Esophagus squamous epithelium (tissue), 4 donors: ENCODE measurements at regions not wholly inside any gene's neighbourhood (a gene's known extent, or its start where the extent isn't known, plus 50 kb on each side); places are given as distances from the start of the nearest gene placed in this dataset.

ENCODE experiments used
- CTCF ChIP-seq, 6 experiments: fragments of 450-650 bp in 4 of 6; fragments of 200-600 bp in 2 of 6; sonication (generic) in 2 of 6; IDR thresholded peaks; one replicate each; pipeline ENCODE4 v1.5.1; 2016 to 2019; ENCODE audit warnings: antibody characterized with exemption in 6 of 6, mild to moderate bottlenecking in 4 of 6, moderate library complexity in 4 of 6
- POLR2A ChIP-seq, 4 donors: fragments of 450-650 bp; IDR thresholded peaks; one replicate each; pipeline ENCODE4 v1.6.1; 2017; ENCODE audit warnings: antibody characterized with exemption in 4 of 4, mild to moderate bottlenecking in 4 of 4, moderate library complexity in 3 of 4

DNA sequence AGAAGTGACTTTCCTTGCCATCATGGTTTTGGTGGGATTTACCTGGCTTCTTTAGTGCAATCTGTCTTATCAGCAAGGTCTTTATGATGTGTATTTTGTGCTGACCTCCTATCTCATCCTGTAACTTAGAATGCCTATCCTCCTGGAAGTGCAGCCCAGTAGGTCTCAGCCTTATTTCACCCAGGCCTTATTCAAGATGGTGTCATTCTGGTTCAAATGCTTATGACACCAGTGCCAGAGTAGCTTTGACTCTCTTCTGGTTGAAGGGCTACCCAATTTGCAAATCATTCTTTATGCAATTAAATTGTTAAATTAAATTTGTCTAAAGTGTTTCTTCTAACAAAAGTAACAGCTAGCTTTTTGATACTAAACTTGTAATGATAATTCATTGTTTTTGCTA, 58.8 kb upstream of the PRDM9 start:
- TF ChIP-seq CTCF (IDR thresholded peaks at IDR 0.05) (no peak), POLR2A (IDR thresholded peaks at IDR 0.05) (no peak)
